Caco-2 (cell line): ENCODE measurements at regions not wholly inside any gene's neighbourhood (a gene's known extent, or its start where the extent isn't known, plus 50 kb on each side); places are given as distances from the start of the nearest gene placed in this dataset.

Experiments
- BruUV-seq: library from RNA; stranded (reverse); fragments of 400-500 nt; replicated peaks from 2 replicates; lab custom pipeline; 2021; lab: Mats Ljungman, UMichigan
- CTCF ChIA-PET: fragments of 300-600 bp; sonication (Branson Sonifier 250); formaldehyde crosslinking; loops from one replicate; lab custom pipeline; 2022; ENCODE audit warnings: antibody characterized with exemption; lab: Charles Lee
- POLR2A ChIA-PET: fragments of 300-600 bp; sonication (Branson Sonifier 250); formaldehyde crosslinking; loops from one replicate; lab custom pipeline; 2022; ENCODE audit warnings: antibody characterized with exemption; lab: Charles Lee
- DNase-seq, 2 experiments: peaks; one replicate each; pipeline versions ENCODE4 v3.0.0 to v3.0.0-alpha.2; 2020 to 2022
- H3K27me3 ChIP-seq: replicated peaks from 2 replicates; pipeline ENCODE4 v1.6.0; 2011; ENCODE audit warnings: low read length; ENCODE audit not compliant: control insufficient read depth, insufficient read depth
- H3K36me3 ChIP-seq: 2 replicates; pipeline ENCODE4 v1.5.1; 2011; ENCODE audit warnings: low read length; ENCODE audit not compliant: control insufficient read depth, insufficient read depth
- H3K4me1 ChIP-seq: fragments of 250-450 bp; sonication (Bioruptor Pico); 2 replicates; pipeline ENCODE4 v1.5.1; 2020; ENCODE audit warnings: mild to moderate bottlenecking
- H3K4me3 ChIP-seq: 2 replicates; pipeline ENCODE4 v1.5.1; 2011; ENCODE audit warnings: low read depth, mild to moderate bottlenecking, control low read depth, low read length
- H3K9me3 ChIP-seq: fragments of 250-450 bp; sonication (Bioruptor Pico); 2 replicates; pipeline ENCODE4 v1.5.1; 2020; ENCODE audit warnings: mild to moderate bottlenecking, moderate library complexity
- H3K27ac Mint-ChIP-seq: one replicate; pipeline ENCODE4 v1.8.0; 2022; ENCODE audit warnings: mixed read lengths; ENCODE audit not compliant: unreplicated experiment
- H3K27me3 Mint-ChIP-seq: one replicate; pipeline ENCODE4 v1.8.0; 2022; ENCODE audit warnings: mixed read lengths; ENCODE audit not compliant: insufficient read depth, unreplicated experiment
- H3K36me3 Mint-ChIP-seq: one replicate; pipeline ENCODE4 v1.8.0; 2022; ENCODE audit warnings: mild to moderate bottlenecking, mixed read lengths; ENCODE audit not compliant: insufficient read depth, unreplicated experiment
- H3K4me1 Mint-ChIP-seq: one replicate; pipeline ENCODE4 v1.8.0; 2022; ENCODE audit warnings: low read depth, mixed read lengths; ENCODE audit not compliant: unreplicated experiment
- H3K4me3 Mint-ChIP-seq: one replicate; pipeline ENCODE4 v1.8.0; 2022; ENCODE audit warnings: mild to moderate bottlenecking, moderate library complexity, mixed read lengths; ENCODE audit not compliant: unreplicated experiment
- H3K9me3 Mint-ChIP-seq: one replicate; pipeline ENCODE4 v1.8.0; 2022; ENCODE audit warnings: mixed read lengths; ENCODE audit not compliant: unreplicated experiment
- CTCF ChIP-seq, 2 experiments: fragments of 200-600 bp in 1 of 2; IDR thresholded peaks; 1 replicate in 1 of 2; 2 replicates in 1 of 2; pipeline versions ENCODE4 v1.5.1 to v1.8.0; 2011 to 2022; ENCODE audit warnings: antibody characterized with exemption in 1 of 2, control low read depth in 1 of 2, inconsistent platforms in 1 of 2, low read depth in 1 of 2, low read length in 1 of 2, mild to moderate bottlenecking in 1 of 2, moderate library complexity in 1 of 2; ENCODE audit not compliant: insufficient read depth in 1 of 2, severe bottlenecking in 1 of 2, unreplicated experiment in 1 of 2
- intact Hi-C: fragments of 100-400 bp; cut with micrococcal nuclease; formaldehyde crosslinking; loops from one replicate; pipeline ENCODE4 v1.10.0; 2022; ENCODE audit not compliant: unreplicated experiment

- Histone ChIP-seq H3K36me3 (no peaks in the 10 kb centered on the region), H3K4me1 (no peaks in the 10 kb centered on the region), H3K27me3 (no peaks in the 10 kb centered on the region), H3K4me3 (no peak overlapping the region), H3K9me3 (no peaks in the 10 kb centered on the region)
- Mint-ChIP-seq H3K36me3 (no peaks in the 10 kb centered on the region), H3K27me3 (peaks cover 11% of the 10 kb centered on the region), H3K9me3 (no peaks in the 10 kb centered on the region), H3K27ac (no peak overlapping the region), H3K4me3 (no peak overlapping the region), H3K4me1 (no peaks in the 10 kb centered on the region)
- BruUV-seq: no TSS peak
- no peak for TF ChIP-seq CTCF (IDR thresholded peaks at IDR 0.05; ENCODE audit: insufficient read depth in 1 of 2, low read depth in 1 of 2, low read length in 1 of 2, severe bottlenecking in 1 of 2, unreplicated experiment in 1 of 2)
- intact Hi-C loops: no loop called here
- no peak for DNase-seq
- ChIA-PET POLR2A (no interaction called here), CTCF (no interaction called here)
These were observed 108.5 kb downstream of the GAS1 start for GRCh38 chr9:86838519-86839497.

DNA sequence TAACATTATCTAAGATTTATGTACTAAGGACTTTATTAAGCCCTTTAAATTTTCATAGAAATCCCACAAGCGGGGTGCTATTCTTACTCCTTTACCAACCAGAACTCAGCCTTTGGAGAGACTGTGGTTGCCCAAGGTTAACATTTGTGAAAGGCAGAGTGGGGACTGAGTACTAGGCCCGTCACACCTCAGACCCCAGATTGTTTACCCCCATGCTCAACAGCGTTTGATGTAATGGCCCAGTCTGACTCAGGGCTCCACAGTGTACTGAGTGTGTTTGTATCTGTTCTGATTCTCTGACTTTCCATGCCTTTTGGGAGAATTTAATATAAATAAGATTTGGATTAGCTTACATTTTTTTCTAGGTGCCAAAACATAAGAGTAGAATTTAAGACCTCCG, 110.0 kb downstream of the GAS1 start:
- Histone ChIP-seq H3K4me3 (no peak overlapping the region), H3K4me1 (no peaks in the 10 kb centered on the region), H3K36me3 (no peaks in the 10 kb centered on the region), H3K27me3 (no peaks in the 10 kb centered on the region), H3K9me3 (no peaks in the 10 kb centered on the region)
- H3K9me3 Mint-ChIP-seq: no peaks in the 10 kb centered on the region
- ChIA-PET CTCF (no interaction called here), POLR2A (no interaction called here)
- no TSS peak for BruUV-seq
- H3K4me3 Mint-ChIP-seq: no peak overlapping the region
- H3K27ac Mint-ChIP-seq: no peak overlapping the region
- intact Hi-C loops: no loop called here
- H3K4me1 Mint-ChIP-seq: no peaks in the 10 kb centered on the region
- TF ChIP-seq CTCF (IDR thresholded peaks at IDR 0.05; ENCODE audit: insufficient read depth in 1 of 2, low read depth in 1 of 2, low read length in 1 of 2, severe bottlenecking in 1 of 2, unreplicated experiment in 1 of 2): no peak
- peaks cover 8% of the 10 kb centered on the region for H3K27me3 Mint-ChIP-seq
- no peaks in the 10 kb centered on the region for H3K36me3 Mint-ChIP-seq
- no peak for DNase-seq

GRCh38 chr9:86836797-86837196, 110.5 kb downstream of the GAS1 start:
- no TSS peak for BruUV-seq
- Mint-ChIP-seq H3K27me3 (peaks cover 8% of the 10 kb centered on the region), H3K9me3 (no peaks in the 10 kb centered on the region), H3K27ac (no peak overlapping the region), H3K4me1 (no peaks in the 10 kb centered on the region), H3K36me3 (no peaks in the 10 kb centered on the region), H3K4me3 (no peak overlapping the region)
- no peak for TF ChIP-seq CTCF (IDR thresholded peaks at IDR 0.05; ENCODE audit: insufficient read depth in 1 of 2, low read depth in 1 of 2, low read length in 1 of 2, severe bottlenecking in 1 of 2, unreplicated experiment in 1 of 2)
- no peak overlapping the region for H3K4me3 ChIP-seq
- no peaks in the 10 kb centered on the region for H3K9me3 ChIP-seq
- no peaks in the 10 kb centered on the region for H3K4me1 ChIP-seq
- ChIA-PET CTCF (no interaction called here), POLR2A (no interaction called here)
- intact Hi-C loops: no loop called here
- DNase-seq: no peak
- H3K27me3 ChIP-seq: no peaks in the 10 kb centered on the region
- no peaks in the 10 kb centered on the region for H3K36me3 ChIP-seq
